ENCODE measurements at regions not wholly inside any gene's neighbourhood (a gene's known extent, or its start where the extent isn't known, plus 50 kb on each side); places are given as distances from the start of the nearest gene placed in this dataset.

DNA sequence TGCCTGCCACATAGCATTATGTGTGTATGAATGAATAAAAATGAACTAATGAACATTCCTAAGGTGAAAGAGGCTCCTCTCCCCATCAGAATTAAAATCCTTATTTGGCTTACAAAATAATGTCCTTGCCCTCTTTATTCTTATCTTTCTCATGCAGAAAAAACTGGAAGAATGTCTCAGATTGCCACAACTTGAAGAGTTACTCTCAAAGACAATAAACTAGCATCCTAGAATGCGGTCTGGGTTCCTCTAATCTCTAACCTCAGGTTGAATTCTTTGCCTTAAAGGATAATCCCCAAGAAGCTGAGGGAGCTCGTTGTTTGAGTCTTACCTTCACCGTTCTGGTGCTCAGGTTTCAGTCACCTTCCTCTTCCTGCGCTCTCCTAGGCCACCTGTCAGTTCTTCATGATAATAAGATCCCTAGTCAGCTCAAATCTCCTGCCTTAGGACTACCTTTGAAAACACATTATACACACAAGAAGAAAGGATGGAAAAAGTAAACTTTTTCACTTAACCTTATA is 147.1 kb downstream of the PHLDA1 start:
- Histone ChIP-seq H3K36me3 (ENCODE audit: low read depth) (no peaks in the 10 kb centered on the region), H3K9me3 (ENCODE audit: severe bottlenecking) (no peaks in the 10 kb centered on the region), H3K4me3 (ENCODE audit: severe bottlenecking) (no peak overlapping the region), H3K4me1 (ENCODE audit: insufficient read depth, poor library complexity, severe bottlenecking) (peaks cover 5% of the 10 kb centered on the region), H3K27me3 (ENCODE audit: insufficient read depth, poor library complexity, severe bottlenecking) (no peaks in the 10 kb centered on the region), H3K27ac (ENCODE audit: poor library complexity, severe bottlenecking) (no peak overlapping the region)
- TF ChIP-seq, protein P1, sequence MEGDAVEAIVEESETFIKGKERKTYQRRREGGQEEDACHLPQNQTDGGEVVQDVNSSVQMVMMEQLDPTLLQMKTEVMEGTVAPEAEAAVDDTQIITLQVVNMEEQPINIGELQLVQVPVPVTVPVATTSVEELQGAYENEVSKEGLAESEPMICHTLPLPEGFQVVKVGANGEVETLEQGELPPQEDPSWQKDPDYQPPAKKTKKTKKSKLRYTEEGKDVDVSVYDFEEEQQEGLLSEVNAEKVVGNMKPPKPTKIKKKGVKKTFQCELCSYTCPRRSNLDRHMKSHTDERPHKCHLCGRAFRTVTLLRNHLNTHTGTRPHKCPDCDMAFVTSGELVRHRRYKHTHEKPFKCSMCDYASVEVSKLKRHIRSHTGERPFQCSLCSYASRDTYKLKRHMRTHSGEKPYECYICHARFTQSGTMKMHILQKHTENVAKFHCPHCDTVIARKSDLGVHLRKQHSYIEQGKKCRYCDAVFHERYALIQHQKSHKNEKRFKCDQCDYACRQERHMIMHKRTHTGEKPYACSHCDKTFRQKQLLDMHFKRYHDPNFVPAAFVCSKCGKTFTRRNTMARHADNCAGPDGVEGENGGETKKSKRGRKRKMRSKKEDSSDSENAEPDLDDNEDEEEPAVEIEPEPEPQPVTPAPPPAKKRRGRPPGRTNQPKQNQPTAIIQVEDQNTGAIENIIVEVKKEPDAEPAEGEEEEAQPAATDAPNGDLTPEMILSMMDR (IDR thresholded peaks at IDR 0.05; ENCODE audit: poor library complexity, severe bottlenecking), result no peak
- DNase-seq (ENCODE audit: low spot score) (no peak), ATAC-seq (ENCODE audit: low read depth) (no peak)

DNA sequence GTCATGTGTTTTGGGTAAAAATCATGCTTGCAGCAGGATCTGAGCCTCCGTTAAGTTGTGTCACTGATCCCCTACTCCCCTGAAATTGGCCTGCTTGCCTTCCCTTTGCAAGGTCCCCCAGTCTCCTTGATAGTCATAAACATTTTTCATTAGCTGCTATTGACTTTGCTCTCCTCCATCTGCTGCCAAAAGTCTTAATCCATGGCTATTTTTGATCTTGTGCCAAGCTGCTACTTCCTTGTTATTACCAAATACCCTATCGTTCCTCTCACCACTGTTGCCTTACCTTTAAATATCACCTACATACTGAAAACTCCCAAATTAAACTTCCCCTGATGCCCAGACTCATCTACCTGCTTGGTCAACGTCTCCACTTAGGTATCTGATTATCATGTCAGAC is 148.3 kb downstream of the PHLDA1 start:
- DNase-seq (ENCODE audit: low spot score), result no peak
- no peak for ATAC-seq (ENCODE audit: low read depth)
- TF ChIP-seq, protein P1 (IDR thresholded peaks at IDR 0.05; ENCODE audit: poor library complexity, severe bottlenecking), result no peak
- Histone ChIP-seq H3K27me3 (ENCODE audit: insufficient read depth, poor library complexity, severe bottlenecking) (no peaks in the 10 kb centered on the region), H3K4me3 (ENCODE audit: severe bottlenecking) (no peak overlapping the region), H3K27ac (ENCODE audit: poor library complexity, severe bottlenecking) (no peak overlapping the region), H3K4me1 (ENCODE audit: insufficient read depth, poor library complexity, severe bottlenecking) (peaks cover 7% of the 10 kb centered on the region), H3K36me3 (ENCODE audit: low read depth) (no peaks in the 10 kb centered on the region), H3K9me3 (ENCODE audit: severe bottlenecking) (no peaks in the 10 kb centered on the region)

DNA sequence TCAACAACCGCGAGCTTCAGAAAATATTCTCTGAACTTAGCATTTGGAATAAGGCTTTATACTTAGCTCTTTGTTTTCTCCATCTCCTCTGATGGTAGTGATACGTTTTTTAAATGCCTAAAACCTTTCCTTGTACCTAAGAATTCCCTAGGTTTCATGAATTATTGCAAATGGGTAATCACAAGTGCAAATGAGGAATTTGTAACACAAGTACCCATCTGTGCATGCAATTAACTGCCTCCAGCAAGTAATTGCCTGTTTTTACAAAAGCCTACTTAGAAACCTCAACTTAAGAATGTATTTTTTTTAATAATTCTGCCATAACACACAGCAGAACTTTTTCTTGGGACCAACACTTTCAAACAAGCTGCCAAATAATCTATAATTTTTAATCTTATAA is 149.2 kb downstream of the PHLDA1 start:
- no peak overlapping the region for H3K4me3 ChIP-seq (ENCODE audit: severe bottlenecking)
- no peaks in the 10 kb centered on the region for H3K9me3 ChIP-seq (ENCODE audit: severe bottlenecking)
- no peaks in the 10 kb centered on the region for H3K27me3 ChIP-seq (ENCODE audit: insufficient read depth, poor library complexity, severe bottlenecking)
- H3K4me1 ChIP-seq (ENCODE audit: insufficient read depth, poor library complexity, severe bottlenecking), result peaks cover 15% of the 10 kb centered on the region
- ATAC-seq (ENCODE audit: low read depth) (no peak), DNase-seq (ENCODE audit: low spot score) (no peak)
- H3K36me3 ChIP-seq (ENCODE audit: low read depth), result no peaks in the 10 kb centered on the region
- TF ChIP-seq, protein P1 (IDR thresholded peaks at IDR 0.05; ENCODE audit: poor library complexity, severe bottlenecking), result no peak
- H3K27ac ChIP-seq (ENCODE audit: poor library complexity, severe bottlenecking), result no peak overlapping the region

DNA sequence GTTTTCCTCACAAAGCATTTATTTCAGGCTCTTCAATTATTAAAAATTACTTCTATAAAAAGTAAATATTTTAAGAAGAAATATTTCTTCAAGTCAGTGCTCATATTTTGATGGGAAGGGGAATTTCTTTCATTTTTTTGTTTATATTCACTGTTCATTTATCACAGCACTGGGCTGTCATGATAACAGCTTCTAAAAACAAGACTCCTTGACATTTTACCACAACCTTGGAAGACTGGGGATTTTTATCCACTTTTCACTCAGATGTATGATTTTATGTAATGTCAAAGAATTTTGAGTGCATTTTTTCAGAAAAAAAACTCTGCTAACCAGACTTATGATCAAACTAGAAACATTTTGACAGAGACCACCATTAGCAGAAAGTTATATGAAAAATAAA is 149.7 kb downstream of the PHLDA1 start:
- no peak overlapping the region for H3K4me3 ChIP-seq (ENCODE audit: severe bottlenecking)
- H3K36me3 ChIP-seq (ENCODE audit: low read depth), result no peaks in the 10 kb centered on the region
- ATAC-seq (ENCODE audit: low read depth) (no peak), DNase-seq (ENCODE audit: low spot score) (no peak)
- TF ChIP-seq, protein P1 (IDR thresholded peaks at IDR 0.05; ENCODE audit: poor library complexity, severe bottlenecking), result no peak
- H3K27me3 ChIP-seq (ENCODE audit: insufficient read depth, poor library complexity, severe bottlenecking), result no peaks in the 10 kb centered on the region
- H3K4me1 ChIP-seq (ENCODE audit: insufficient read depth, poor library complexity, severe bottlenecking), result peaks cover 20% of the 10 kb centered on the region
- H3K9me3 ChIP-seq (ENCODE audit: severe bottlenecking), result no peaks in the 10 kb centered on the region
- no peak overlapping the region for H3K27ac ChIP-seq (ENCODE audit: poor library complexity, severe bottlenecking)

DNA sequence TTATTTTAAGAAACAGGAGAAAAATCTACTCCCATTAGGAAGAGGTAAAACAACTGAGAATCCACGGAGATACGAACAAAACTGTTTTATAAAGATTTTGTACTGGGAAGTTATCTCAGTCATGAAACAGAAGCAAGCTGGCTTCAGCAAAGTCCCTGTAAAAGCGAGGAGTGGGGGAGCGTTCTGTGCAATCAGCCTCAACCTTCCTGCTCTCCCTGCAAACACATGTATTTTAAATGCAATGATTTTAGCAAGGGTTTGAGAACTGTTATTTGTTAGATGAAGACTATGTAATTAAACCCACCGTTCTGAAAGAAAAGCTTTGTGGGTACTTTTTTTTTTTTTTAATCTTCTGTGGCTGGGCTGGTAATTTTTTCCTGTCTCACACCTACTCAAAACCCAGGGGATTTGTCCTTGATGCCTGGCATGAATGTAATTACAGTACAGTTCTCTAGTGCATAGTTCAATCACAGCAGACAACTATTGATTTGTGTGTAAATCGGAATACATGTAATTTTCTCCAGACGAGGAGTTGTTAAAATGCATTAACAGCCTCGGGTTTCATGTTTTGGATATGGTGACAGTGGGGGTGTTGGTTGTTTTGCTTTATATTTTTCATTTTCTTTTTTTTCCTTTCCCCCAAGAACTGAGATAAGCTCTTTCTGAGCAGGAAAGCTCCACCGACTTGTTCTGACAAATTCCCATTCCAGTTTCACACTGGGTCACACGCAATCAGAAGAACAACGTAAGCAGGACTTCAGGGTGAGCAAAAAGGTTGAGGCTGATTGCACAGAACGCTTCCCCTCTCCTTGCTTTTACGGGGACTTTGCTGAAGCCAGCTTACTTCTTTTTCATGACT is 153.6 kb downstream of the PHLDA1 start:
- Histone ChIP-seq H3K4me3 (ENCODE audit: severe bottlenecking) (no peak overlapping the region), H3K4me1 (ENCODE audit: insufficient read depth, poor library complexity, severe bottlenecking) (peaks cover 24% of the 10 kb centered on the region), H3K9me3 (ENCODE audit: severe bottlenecking) (no peaks in the 10 kb centered on the region), H3K27me3 (ENCODE audit: insufficient read depth, poor library complexity, severe bottlenecking) (no peaks in the 10 kb centered on the region), H3K27ac (ENCODE audit: poor library complexity, severe bottlenecking) (peak overlapping the region; percentile 37), H3K36me3 (ENCODE audit: low read depth) (no peaks in the 10 kb centered on the region)
- TF ChIP-seq, protein P1 (IDR thresholded peaks at IDR 0.05; ENCODE audit: poor library complexity, severe bottlenecking), result no peak
- peak; percentile 70; the same call in 2 of the 3 replicates for ATAC-seq (ENCODE audit: low read depth)
- no peak for DNase-seq (ENCODE audit: low spot score)
